Activated CD8-positive, alpha-beta T cell treated with anti-CD3 and anti-CD28 coated beads for 36 hours (primary cell): ENCODE measurements at regions not wholly inside any gene's neighbourhood (a gene's known extent, or its start where the extent isn't known, plus 50 kb on each side); places are given as distances from the start of the nearest gene placed in this dataset.
"Not testable (repeated sequence)": the region's sequence is repeated elsewhere in the genome, so short reads cannot be mapped to it uniquely, and the experiment has no call there.

Source experiments
- ATAC-seq: fragments of 200-7000 bp; cut with Tn5 transposase; one replicate; pipeline ENCODE4 v1.10.0; 2021; ENCODE audit warnings: mild to moderate bottlenecking, moderate library complexity
- CTCF ChIA-PET: fragments of 350-600 bp; sonication (Branson Sonifier 250); formaldehyde crosslinking; loops from one replicate; lab custom pipeline; 2021; ENCODE audit warnings: antibody characterized with exemption; lab: Charles Lee
- POLR2A ChIA-PET: fragments of 350-600 bp; sonication (Branson Sonifier 250); formaldehyde crosslinking; loops from one replicate; lab custom pipeline; 2021; ENCODE audit warnings: antibody characterized with exemption; lab: Charles Lee
- DNase-seq: peaks from one replicate; pipeline ENCODE4 v3.0.0-alpha.2; 2020
- H3K27ac Mint-ChIP-seq: one replicate; pipeline ENCODE4 v1.8.0; 2021; ENCODE audit warnings: mild to moderate bottlenecking, mixed read lengths
- H3K27me3 Mint-ChIP-seq: one replicate; pipeline ENCODE4 v1.8.0; 2021; ENCODE audit warnings: mixed read lengths
- H3K36me3 Mint-ChIP-seq: one replicate; pipeline ENCODE4 v1.8.0; 2021; ENCODE audit warnings: low read depth, mixed read lengths
- H3K4me1 Mint-ChIP-seq: one replicate; pipeline ENCODE4 v1.8.0; 2021; ENCODE audit warnings: low read depth, mixed read lengths
- H3K4me3 Mint-ChIP-seq: one replicate; pipeline ENCODE4 v1.8.0; 2021; ENCODE audit warnings: mild to moderate bottlenecking, moderate library complexity, mixed read lengths
- H3K9me3 Mint-ChIP-seq: one replicate; pipeline ENCODE4 v1.8.0; 2021; ENCODE audit warnings: mixed read lengths
- CTCF ChIP-seq: fragments of 200-600 bp; IDR thresholded peaks from one replicate; pipeline ENCODE4 v1.8.0; 2022; ENCODE audit warnings: antibody characterized with exemption, mild to moderate bottlenecking
- intact Hi-C: fragments of 100-400 bp; cut with micrococcal nuclease; formaldehyde crosslinking; loops from one replicate; pipeline ENCODE4 v1.10.0; 2022

GRCh38 chr5:37954561-37954960 lies 114.7 kb upstream of the GDNF start:
- Mint-ChIP-seq H3K36me3 (no peaks in the 10 kb centered on the region), H3K27me3 (no peaks in the 10 kb centered on the region), H3K4me3 (no peak overlapping the region), H3K4me1 (no peaks in the 10 kb centered on the region), H3K27ac (no peak overlapping the region), H3K9me3 (peaks cover 10% of the 10 kb centered on the region)
- TF ChIP-seq CTCF: no peak
- ChIA-PET CTCF (no interaction called here), POLR2A (no interaction called here)
- DNase-seq (no peak), ATAC-seq (no peak)
- intact Hi-C loops: no loop called here

- ATAC-seq: no peak
- no peak for TF ChIP-seq CTCF
- intact Hi-C loops: no loop called here
- ChIA-PET POLR2A (no interaction called here), CTCF (interaction anchor here (1.9 kb wide), 1 partner anchor 240 kb away, joined by 8 read pairs; no protein-coding TSS in a partner anchor)
- Mint-ChIP-seq H3K36me3 (no peaks in the 10 kb centered on the region), H3K4me3 (no peak overlapping the region), H3K27me3 (no peaks in the 10 kb centered on the region), H3K27ac (no peak overlapping the region), H3K4me1 (no peaks in the 10 kb centered on the region), H3K9me3 (no peaks in the 10 kb centered on the region)
- DNase-seq: no peak
Measured at GRCh38 chr5:37951946-37952721, 112.3 kb upstream of the GDNF start.

GRCh38 chr5:37950436-37950835 lies 110.6 kb upstream of the GDNF start:
- Mint-ChIP-seq H3K4me1 (no peaks in the 10 kb centered on the region), H3K9me3 (no peaks in the 10 kb centered on the region), H3K27ac (no peak overlapping the region), H3K27me3 (no peaks in the 10 kb centered on the region), H3K4me3 (no peak overlapping the region), H3K36me3 (no peaks in the 10 kb centered on the region)
- intact Hi-C loops: no loop called here
- no peak for DNase-seq
- no peak for TF ChIP-seq CTCF
- no peak for ATAC-seq
- ChIA-PET POLR2A (no interaction called here), CTCF (interaction anchor here (1.9 kb wide), 1 partner anchor 242 kb away, joined by 8 read pairs; no protein-coding TSS in a partner anchor)

DNA sequence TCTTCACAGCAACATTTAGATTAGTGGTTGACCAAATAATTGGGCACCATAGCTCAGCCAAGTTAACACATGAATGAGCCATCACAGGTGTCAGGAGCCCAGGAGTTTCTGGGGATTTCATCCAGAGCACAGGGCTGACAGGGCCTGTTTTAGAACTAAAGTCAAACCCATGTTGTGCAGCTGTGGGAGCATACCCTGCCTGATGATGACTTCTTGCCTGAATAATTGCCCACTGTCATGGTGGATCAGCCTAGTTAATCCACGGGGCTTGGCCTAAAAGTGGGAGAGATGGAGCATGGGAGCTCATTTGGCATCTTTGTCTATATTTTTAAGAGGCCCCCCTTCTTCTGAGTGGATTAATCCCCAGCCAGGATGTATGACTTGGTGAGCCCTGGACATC lies 105.6 kb upstream of the GDNF start:
- H3K9me3 Mint-ChIP-seq: peaks cover 2% of the 10 kb centered on the region

GRCh38 chr5:37943136-37943535 lies 103.3 kb upstream of the GDNF start:
- ATAC-seq, DNase-seq, POLR2A ChIA-PET, H3K27ac Mint-ChIP-seq, CTCF ChIA-PET, H3K4me3 Mint-ChIP-seq, H3K4me1 Mint-ChIP-seq, H3K27me3 Mint-ChIP-seq, intact Hi-C loops, H3K9me3 Mint-ChIP-seq, H3K36me3 Mint-ChIP-seq: not testable (repeated sequence)

More for the DNA sequence above, 105.6 kb upstream of the GDNF start:
- DNase-seq (no peak), ATAC-seq (no peak)
- Mint-ChIP-seq H3K27ac (no peak overlapping the region), H3K4me1 (no peaks in the 10 kb centered on the region), H3K27me3 (no peaks in the 10 kb centered on the region), H3K36me3 (no peaks in the 10 kb centered on the region), H3K4me3 (no peak overlapping the region)
- intact Hi-C loops: no loop called here
- ChIA-PET POLR2A (no interaction called here), CTCF (no interaction called here)
- TF ChIP-seq CTCF: no peak
